ENCODE measurements at regions not wholly inside any gene's neighbourhood (a gene's known extent, or its start where the extent isn't known, plus 50 kb on each side); places are given as distances from the start of the nearest gene placed in this dataset.
A peak's percentile ranks its signal among the peaks of the same experiment; 100 is the strongest.

DNA sequence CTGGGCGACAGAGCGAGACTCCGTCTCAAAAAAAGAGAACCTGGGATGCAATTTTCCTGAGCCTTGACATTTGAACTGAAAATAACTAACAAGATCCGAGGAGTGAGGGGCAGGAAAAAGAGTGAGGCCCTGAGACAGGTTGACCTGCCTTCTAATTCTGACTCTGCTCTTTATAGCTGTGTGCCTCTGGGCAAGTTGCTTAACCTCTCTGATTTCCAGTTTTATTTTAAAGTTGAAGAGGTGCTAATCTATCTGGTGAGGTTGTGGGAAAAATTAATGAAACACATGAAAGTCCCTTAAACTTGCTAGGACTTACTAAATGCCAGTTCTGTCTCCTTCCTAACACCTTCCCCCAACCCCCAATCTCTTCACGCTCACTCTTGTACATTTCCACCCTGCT lies 108.4 kb upstream of the MGAT5 start:
- no peak overlapping the region for H3K4me3 ChIP-seq (ENCODE audit: low read length)
- no peak for DNase-seq (ENCODE audit: low read depth)
- TF ChIP-seq, protein P1, sequence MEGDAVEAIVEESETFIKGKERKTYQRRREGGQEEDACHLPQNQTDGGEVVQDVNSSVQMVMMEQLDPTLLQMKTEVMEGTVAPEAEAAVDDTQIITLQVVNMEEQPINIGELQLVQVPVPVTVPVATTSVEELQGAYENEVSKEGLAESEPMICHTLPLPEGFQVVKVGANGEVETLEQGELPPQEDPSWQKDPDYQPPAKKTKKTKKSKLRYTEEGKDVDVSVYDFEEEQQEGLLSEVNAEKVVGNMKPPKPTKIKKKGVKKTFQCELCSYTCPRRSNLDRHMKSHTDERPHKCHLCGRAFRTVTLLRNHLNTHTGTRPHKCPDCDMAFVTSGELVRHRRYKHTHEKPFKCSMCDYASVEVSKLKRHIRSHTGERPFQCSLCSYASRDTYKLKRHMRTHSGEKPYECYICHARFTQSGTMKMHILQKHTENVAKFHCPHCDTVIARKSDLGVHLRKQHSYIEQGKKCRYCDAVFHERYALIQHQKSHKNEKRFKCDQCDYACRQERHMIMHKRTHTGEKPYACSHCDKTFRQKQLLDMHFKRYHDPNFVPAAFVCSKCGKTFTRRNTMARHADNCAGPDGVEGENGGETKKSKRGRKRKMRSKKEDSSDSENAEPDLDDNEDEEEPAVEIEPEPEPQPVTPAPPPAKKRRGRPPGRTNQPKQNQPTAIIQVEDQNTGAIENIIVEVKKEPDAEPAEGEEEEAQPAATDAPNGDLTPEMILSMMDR (conservative IDR thresholded peaks at IDR 0.05; ENCODE audit: low read length): no peak

DNA sequence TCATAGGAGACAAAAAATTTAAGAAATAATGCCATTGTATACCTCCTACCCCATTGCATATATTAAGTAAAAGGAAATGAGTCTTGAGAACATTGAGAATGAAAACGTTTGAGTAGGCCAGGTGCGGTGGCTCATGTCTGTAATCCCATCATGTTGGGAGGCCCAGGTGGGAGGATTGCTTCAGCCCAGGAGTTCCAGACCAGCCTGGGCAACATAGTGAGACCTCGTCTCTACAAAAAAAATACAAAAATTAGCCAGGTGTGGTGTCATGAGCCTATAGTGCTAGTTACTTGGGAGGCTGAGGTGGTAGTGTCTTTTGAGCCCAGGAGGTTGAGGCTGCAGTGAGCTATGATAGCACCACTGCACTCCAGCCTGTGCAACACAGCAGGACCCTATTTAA lies 107.7 kb upstream of the MGAT5 start:
- no peak overlapping the region for H3K4me3 ChIP-seq (ENCODE audit: low read length)
- TF ChIP-seq, protein P1 (conservative IDR thresholded peaks at IDR 0.05; ENCODE audit: low read length): no peak
- DNase-seq (ENCODE audit: low read depth): no peak

DNA sequence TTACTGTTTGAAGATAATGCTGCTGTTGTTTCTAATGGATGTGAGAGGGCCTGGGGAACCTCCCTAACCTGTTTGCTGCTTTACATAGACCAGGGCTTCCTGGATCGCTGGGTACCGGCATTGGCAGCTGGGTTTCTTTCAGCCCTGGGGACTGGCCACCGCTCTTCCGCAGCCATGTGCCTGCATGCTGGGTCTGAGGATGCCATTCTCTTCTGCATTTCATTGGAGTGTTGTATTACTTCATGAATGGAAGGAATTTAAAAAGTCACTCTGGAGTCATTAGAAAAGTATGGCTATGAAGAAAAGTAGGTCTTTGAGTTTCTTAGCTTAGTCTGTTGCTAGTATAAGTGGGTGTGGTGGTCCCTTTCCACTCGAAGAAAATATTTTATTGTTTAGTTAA lies 107.3 kb upstream of the MGAT5 start:
- no peak overlapping the region; the same call in 1 of the 2 replicates for H3K4me3 ChIP-seq (ENCODE audit: low read length)
- TF ChIP-seq, protein P1 (conservative IDR thresholded peaks at IDR 0.05; ENCODE audit: low read length): no peak
- peak; percentile 79 for DNase-seq (ENCODE audit: low read depth)

- no peak overlapping the region for H3K4me3 ChIP-seq (ENCODE audit: low read length)
- TF ChIP-seq, protein P1 (conservative IDR thresholded peaks at IDR 0.05; ENCODE audit: low read length): no peak
- DNase-seq (ENCODE audit: low read depth): no peak
Measured at GRCh38 chr2:134148172-134148571, 105.7 kb upstream of the MGAT5 start.

DNA sequence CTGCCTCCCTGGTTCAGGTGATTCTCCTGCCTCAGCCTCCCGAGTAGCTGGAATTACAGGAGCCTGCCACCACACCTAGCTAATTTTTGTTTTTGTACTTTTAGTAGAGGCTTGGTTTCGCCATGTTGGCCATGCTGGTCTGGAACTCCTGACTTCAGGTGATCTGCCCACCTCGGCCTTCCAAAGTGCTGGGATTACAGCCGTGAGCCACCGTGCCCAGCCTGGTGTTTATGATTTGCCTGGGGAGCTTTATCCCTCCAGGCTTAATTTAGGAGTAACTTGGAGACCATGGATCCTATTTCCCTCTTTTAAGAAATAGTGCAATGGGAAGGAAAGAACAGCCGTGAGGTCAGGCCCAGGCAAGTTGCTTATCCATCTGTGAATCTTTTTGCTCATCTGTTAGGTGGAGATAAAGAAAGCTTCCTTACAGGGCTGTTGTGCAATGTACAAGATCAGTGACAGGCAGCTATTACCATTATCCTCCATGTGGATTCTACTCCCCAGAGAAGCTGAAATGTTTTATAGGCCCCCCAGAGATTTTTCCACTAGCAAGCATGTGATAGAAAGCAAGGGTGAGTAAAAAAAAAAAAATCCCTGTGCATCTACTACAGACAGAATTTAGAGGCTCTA lies 104.9 kb upstream of the MGAT5 start:
- DNase-seq (ENCODE audit: low read depth): peak; percentile 12
- TF ChIP-seq, protein P1 (conservative IDR thresholded peaks at IDR 0.05; ENCODE audit: low read length): no peak
- no peak overlapping the region for H3K4me3 ChIP-seq (ENCODE audit: low read length)

- no peak for DNase-seq (ENCODE audit: low read depth)
- TF ChIP-seq, protein P1 (conservative IDR thresholded peaks at IDR 0.05; ENCODE audit: low read length): no peak
- no peak overlapping the region for H3K4me3 ChIP-seq (ENCODE audit: low read length)
Measured at GRCh38 chr2:134149904-134150303, 104.0 kb upstream of the MGAT5 start.

GRCh38 chr2:134150760-134151159 lies 103.1 kb upstream of the MGAT5 start:
- TF ChIP-seq, protein P1 (conservative IDR thresholded peaks at IDR 0.05; ENCODE audit: low read length): no peak
- no peak for DNase-seq (ENCODE audit: low read depth)
- no peak overlapping the region for H3K4me3 ChIP-seq (ENCODE audit: low read length)
